ENCODE measurements at regions not wholly inside any gene's neighbourhood (a gene's known extent, or its start where the extent isn't known, plus 50 kb on each side); places are given as distances from the start of the nearest gene placed in this dataset.

- Histone ChIP-seq H3K27ac (ENCODE audit: insufficient read depth, low read depth, low read length) (no peak overlapping the region), H3K79me2 (ENCODE audit: control insufficient read depth, insufficient read depth, low read length) (no peaks in the 10 kb centered on the region), H3K4me1 (ENCODE audit: control insufficient read depth, extremely low read depth, insufficient read depth, low read length) (no peaks in the 10 kb centered on the region), H3K36me3 (ENCODE audit: control insufficient read depth in 2 of 2, extremely low read depth in 1 of 2, insufficient read depth in 2 of 2, low read length in 2 of 2) (no peaks in the 10 kb centered on the region), H4K20me1 (replicated peaks; ENCODE audit: control insufficient read depth, extremely low read depth, insufficient read depth, low read length) (no peaks in the 10 kb centered on the region), H3K9ac (replicated peaks; ENCODE audit: extremely low read depth, insufficient read depth, low read length) (no peak overlapping the region), H3K9me3 (replicated peaks; ENCODE audit: control insufficient read depth, insufficient read depth, low read length) (no peaks in the 10 kb centered on the region), H3K4me3 (replicated peaks in 1 of 3; ENCODE audit: insufficient read depth in 1 of 3, low read depth in 1 of 3, low read length in 3 of 3) (no peak overlapping the region), H2AFZ (ENCODE audit: low read depth, low read length) (no peak overlapping the region), H3K9me1 (replicated peaks; ENCODE audit: control insufficient read depth, extremely low read depth, insufficient read depth, low read length) (no peaks in the 10 kb centered on the region), H3K4me2 (ENCODE audit: insufficient read depth, low read length) (no peak overlapping the region), H3K27me3 (ENCODE audit: control insufficient read depth in 2 of 2, insufficient read depth in 2 of 2, low read length in 2 of 2) (peaks cover 0 to 2% of the 10 kb centered on the region in 2 experiments)
- BruUV-seq (replicated peaks): no TSS peak
- CTCF ChIA-PET: no interaction called here
- TF ChIP-seq MYC (IDR thresholded peaks at IDR 0.05; ENCODE audit: low read depth, low read length) (no peak), POLR2AphosphoS5 (IDR thresholded peaks at IDR 0.05; ENCODE audit: insufficient read depth, low read depth, low read length) (no peak), MAX (IDR thresholded peaks at IDR 0.05; ENCODE audit: insufficient read depth, insufficient read length) (no peak)
- POLR2A ChIA-PET: no interaction called here
- FAIRE-seq (no peak), DNase-seq (ENCODE audit: low read depth, low spot score) (no peak)
- dilution Hi-C loops (cut with MboI; ENCODE audit: extremely low pct_ligation_motif_present, low sequenced_read_pairs) (no loop called here), intact Hi-C loops (cut with micrococcal nuclease) (no loop called here)
These were observed 399.4 kb upstream of the TRIB2 start for GRCh38 chr2:12317286-12317685.

GRCh38 chr2:12317814-12318426, 398.8 kb upstream of the TRIB2 start:
- no peak overlapping the region for H3K4me3 ChIP-seq (replicated peaks in 1 of 3; ENCODE audit: insufficient read depth in 1 of 3, low read depth in 1 of 3, low read length in 3 of 3)
- no peak overlapping the region for H2AFZ ChIP-seq (ENCODE audit: low read depth, low read length)
- intact Hi-C loops (cut with micrococcal nuclease): no loop called here
- CTCF ChIA-PET: interaction anchor here (2.0 kb wide), 1 partner anchor 10 kb away, joined by 10 read pairs; no protein-coding TSS in a partner anchor
- no peak for TF ChIP-seq JUN (IDR thresholded peaks at IDR 0.05; ENCODE audit: borderline replicate concordance, insufficient read depth, insufficient read length, low read depth)
- TF ChIP-seq MYC (IDR thresholded peaks at IDR 0.05; ENCODE audit: low read depth, low read length): no peak
- no peak for TF ChIP-seq POLR2A (IDR thresholded peaks at IDR 0.05; ENCODE audit: low read depth, low read length)
- TF ChIP-seq MAX (IDR thresholded peaks at IDR 0.05; ENCODE audit: insufficient read depth, insufficient read length): no peak
- TF ChIP-seq CTCF (IDR thresholded peaks at IDR 0.05; ENCODE audit: extremely low read depth in 1 of 2, insufficient read depth in 1 of 2, low read depth in 1 of 2, low read length in 2 of 2): no peak
- TF ChIP-seq EZH2 (IDR thresholded peaks at IDR 0.05; ENCODE audit: borderline replicate concordance, low read depth, low read length, severe bottlenecking): no peak
- no peak for TF ChIP-seq POLR2AphosphoS5 (IDR thresholded peaks at IDR 0.05; ENCODE audit: insufficient read depth, low read depth, low read length)
- TF ChIP-seq FOS (IDR thresholded peaks at IDR 0.05; ENCODE audit: borderline replicate concordance, insufficient read depth, low read length): peak; percentile 43
- H3K4me2 ChIP-seq (ENCODE audit: insufficient read depth, low read length): no peak overlapping the region
- H3K9me3 ChIP-seq (replicated peaks; ENCODE audit: control insufficient read depth, insufficient read depth, low read length): no peaks in the 10 kb centered on the region
- H3K36me3 ChIP-seq (ENCODE audit: control insufficient read depth in 2 of 2, extremely low read depth in 1 of 2, insufficient read depth in 2 of 2, low read length in 2 of 2): no peaks in the 10 kb centered on the region
- no peaks in the 10 kb centered on the region for H3K9me1 ChIP-seq (replicated peaks; ENCODE audit: control insufficient read depth, extremely low read depth, insufficient read depth, low read length)
- H3K79me2 ChIP-seq (ENCODE audit: control insufficient read depth, insufficient read depth, low read length): no peaks in the 10 kb centered on the region
- DNase-seq (ENCODE audit: low read depth, low spot score) (peak; percentile 36), FAIRE-seq (no peak)
- dilution Hi-C loops (cut with MboI; ENCODE audit: extremely low pct_ligation_motif_present, low sequenced_read_pairs): no loop called here
- H4K20me1 ChIP-seq (replicated peaks; ENCODE audit: control insufficient read depth, extremely low read depth, insufficient read depth, low read length): no peaks in the 10 kb centered on the region
- no peaks in the 10 kb centered on the region for H3K4me1 ChIP-seq (ENCODE audit: control insufficient read depth, extremely low read depth, insufficient read depth, low read length)
- H3K27ac ChIP-seq (ENCODE audit: insufficient read depth, low read depth, low read length): no peak overlapping the region
- peaks cover 0 to 2% of the 10 kb centered on the region in 2 experiments for H3K27me3 ChIP-seq (ENCODE audit: control insufficient read depth in 2 of 2, insufficient read depth in 2 of 2, low read length in 2 of 2)
- POLR2A ChIA-PET: no interaction called here
- BruUV-seq (replicated peaks): no TSS peak
- no peak overlapping the region for H3K9ac ChIP-seq (replicated peaks; ENCODE audit: extremely low read depth, insufficient read depth, low read length)

All from endothelial cell of umbilical vein (primary cell).